ENCODE measurements at regions not wholly inside any gene's neighbourhood (a gene's known extent, or its start where the extent isn't known, plus 50 kb on each side); places are given as distances from the start of the nearest gene placed in this dataset.

DNA sequence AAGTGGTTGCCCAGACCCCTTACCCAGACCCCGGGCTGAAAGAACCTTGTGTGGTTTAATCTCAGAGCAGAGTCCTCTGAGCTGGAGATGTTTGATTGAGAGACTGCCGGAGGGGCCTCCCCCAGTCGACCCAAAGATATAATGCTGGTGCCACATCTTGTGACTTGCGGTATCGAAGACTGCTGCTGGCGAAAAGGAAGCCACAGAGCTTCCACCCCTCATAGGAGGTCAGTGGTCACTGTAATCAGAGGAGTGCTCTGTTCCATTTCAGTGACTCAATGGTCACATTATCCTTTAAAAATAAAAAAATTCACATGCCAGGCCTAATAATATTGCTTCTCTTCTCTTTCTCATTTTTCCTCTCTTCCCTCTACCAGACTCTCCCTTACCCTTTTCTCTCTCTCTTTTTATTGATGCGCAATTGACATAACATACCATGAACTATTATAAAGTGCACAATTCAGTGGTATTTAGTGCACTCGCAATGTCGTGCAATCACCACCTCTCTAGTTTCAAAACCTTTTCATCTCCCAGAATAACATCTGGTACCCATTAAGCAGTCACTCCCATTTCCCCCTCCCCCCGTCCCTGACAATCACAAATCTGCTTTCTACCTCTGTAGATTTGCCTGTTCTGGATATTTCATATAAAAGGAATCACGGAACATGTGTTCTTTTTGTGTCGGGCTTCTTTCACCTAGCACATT is 52.6 kb upstream of the LYST start:
- Histone ChIP-seq H3K36me3 (replicated peaks; ENCODE audit: low read depth, low read length) (no peaks in the 10 kb centered on the region), H3K9me3 (ENCODE audit: insufficient read depth, low read length) (no peaks in the 10 kb centered on the region), H3K4me3 (ENCODE audit: low read length) (no peak overlapping the region), H3K27me3 (ENCODE audit: low read depth, low read length) (peaks cover 58% of the 10 kb centered on the region), H3K4me1 (ENCODE audit: low read length) (peaks cover 4% of the 10 kb centered on the region; the same call in 1 of the 2 replicates), H3K79me2 (ENCODE audit: low read length) (no peaks in the 10 kb centered on the region), H3K27ac (ENCODE audit: low read length) (no peak overlapping the region), H2AFZ (ENCODE audit: low read depth, low read length) (no peak overlapping the region), H3K4me2 (ENCODE audit: low read length) (no peak overlapping the region), H4K20me1 (ENCODE audit: insufficient read depth, low read length) (no peaks in the 10 kb centered on the region), H3K9ac (ENCODE audit: low read length) (no peak overlapping the region)
- TF ChIP-seq, protein P1, sequence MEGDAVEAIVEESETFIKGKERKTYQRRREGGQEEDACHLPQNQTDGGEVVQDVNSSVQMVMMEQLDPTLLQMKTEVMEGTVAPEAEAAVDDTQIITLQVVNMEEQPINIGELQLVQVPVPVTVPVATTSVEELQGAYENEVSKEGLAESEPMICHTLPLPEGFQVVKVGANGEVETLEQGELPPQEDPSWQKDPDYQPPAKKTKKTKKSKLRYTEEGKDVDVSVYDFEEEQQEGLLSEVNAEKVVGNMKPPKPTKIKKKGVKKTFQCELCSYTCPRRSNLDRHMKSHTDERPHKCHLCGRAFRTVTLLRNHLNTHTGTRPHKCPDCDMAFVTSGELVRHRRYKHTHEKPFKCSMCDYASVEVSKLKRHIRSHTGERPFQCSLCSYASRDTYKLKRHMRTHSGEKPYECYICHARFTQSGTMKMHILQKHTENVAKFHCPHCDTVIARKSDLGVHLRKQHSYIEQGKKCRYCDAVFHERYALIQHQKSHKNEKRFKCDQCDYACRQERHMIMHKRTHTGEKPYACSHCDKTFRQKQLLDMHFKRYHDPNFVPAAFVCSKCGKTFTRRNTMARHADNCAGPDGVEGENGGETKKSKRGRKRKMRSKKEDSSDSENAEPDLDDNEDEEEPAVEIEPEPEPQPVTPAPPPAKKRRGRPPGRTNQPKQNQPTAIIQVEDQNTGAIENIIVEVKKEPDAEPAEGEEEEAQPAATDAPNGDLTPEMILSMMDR (IDR thresholded peaks at IDR 0.05; ENCODE audit: low read depth, low read length): no peak
- TF ChIP-seq EZH2phosphoT487 (IDR thresholded peaks at IDR 0.05; ENCODE audit: low read depth): no peak

DNA sequence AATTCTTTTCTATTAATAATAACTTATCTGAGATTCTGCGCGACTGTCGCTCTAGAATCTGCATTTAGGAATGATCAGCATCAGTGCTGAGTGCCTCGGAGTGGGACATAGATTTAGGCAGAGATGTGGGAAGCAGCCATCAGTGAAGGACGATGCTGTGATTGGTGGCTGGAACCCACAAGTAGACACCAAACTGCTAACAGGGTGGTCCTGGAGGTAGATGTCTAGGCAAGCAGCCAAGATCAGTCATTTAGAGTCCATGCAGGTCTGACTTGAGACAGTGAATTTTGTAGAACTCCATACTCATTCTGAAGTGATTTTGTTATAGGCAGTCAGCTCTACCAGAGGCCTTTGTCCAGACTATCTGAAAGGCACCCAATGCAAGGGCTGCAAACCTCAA is 51.8 kb upstream of the LYST start:
- Histone ChIP-seq H3K4me2 (ENCODE audit: low read length) (no peak overlapping the region), H3K4me3 (ENCODE audit: low read length) (no peak overlapping the region), H3K9ac (ENCODE audit: low read length) (no peak overlapping the region), H3K4me1 (ENCODE audit: low read length) (peaks cover 4% of the 10 kb centered on the region; the same call in 1 of the 2 replicates), H3K79me2 (ENCODE audit: low read length) (no peaks in the 10 kb centered on the region), H3K36me3 (replicated peaks; ENCODE audit: low read depth, low read length) (no peaks in the 10 kb centered on the region), H4K20me1 (ENCODE audit: insufficient read depth, low read length) (no peaks in the 10 kb centered on the region), H3K27ac (ENCODE audit: low read length) (no peak overlapping the region), H2AFZ (ENCODE audit: low read depth, low read length) (no peak overlapping the region), H3K27me3 (ENCODE audit: low read depth, low read length) (peaks cover 57% of the 10 kb centered on the region), H3K9me3 (ENCODE audit: insufficient read depth, low read length) (no peaks in the 10 kb centered on the region)
- TF ChIP-seq EZH2phosphoT487 (IDR thresholded peaks at IDR 0.05; ENCODE audit: low read depth): no peak
- TF ChIP-seq, protein P1 (IDR thresholded peaks at IDR 0.05; ENCODE audit: low read depth, low read length): no peak

DNA sequence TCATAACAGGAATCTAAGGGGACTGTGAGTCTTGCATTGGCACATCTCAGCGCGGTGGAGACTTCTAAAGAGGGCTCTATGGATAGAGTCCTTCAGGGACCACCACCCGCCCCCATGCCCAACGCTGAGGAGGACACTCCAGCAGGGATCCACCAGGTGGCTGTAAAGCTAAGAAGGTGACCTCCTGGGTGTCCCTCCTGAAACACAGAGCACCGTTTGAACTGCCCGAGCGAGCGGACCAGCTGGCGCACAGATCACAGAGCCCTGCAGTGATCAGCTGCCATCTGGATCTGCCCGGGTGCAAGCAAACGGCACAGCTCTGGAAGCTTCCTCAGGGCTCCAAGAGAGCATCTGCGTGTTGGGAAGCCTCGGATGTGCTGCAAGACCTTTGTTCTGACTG is 51.3 kb upstream of the LYST start:
- Histone ChIP-seq H3K27me3 (ENCODE audit: low read depth, low read length) (peaks cover 58% of the 10 kb centered on the region), H3K4me1 (ENCODE audit: low read length) (peaks cover 4% of the 10 kb centered on the region; the same call in 1 of the 2 replicates), H3K4me2 (ENCODE audit: low read length) (no peak overlapping the region), H3K9ac (ENCODE audit: low read length) (no peak overlapping the region), H3K9me3 (ENCODE audit: insufficient read depth, low read length) (no peaks in the 10 kb centered on the region), H3K4me3 (ENCODE audit: low read length) (no peak overlapping the region), H3K79me2 (ENCODE audit: low read length) (no peaks in the 10 kb centered on the region), H2AFZ (ENCODE audit: low read depth, low read length) (no peak overlapping the region), H4K20me1 (ENCODE audit: insufficient read depth, low read length) (no peaks in the 10 kb centered on the region), H3K27ac (ENCODE audit: low read length) (no peak overlapping the region), H3K36me3 (replicated peaks; ENCODE audit: low read depth, low read length) (no peaks in the 10 kb centered on the region)
- TF ChIP-seq, protein P1 (IDR thresholded peaks at IDR 0.05; ENCODE audit: low read depth, low read length): no peak
- TF ChIP-seq EZH2phosphoT487 (IDR thresholded peaks at IDR 0.05; ENCODE audit: low read depth): no peak

DNA sequence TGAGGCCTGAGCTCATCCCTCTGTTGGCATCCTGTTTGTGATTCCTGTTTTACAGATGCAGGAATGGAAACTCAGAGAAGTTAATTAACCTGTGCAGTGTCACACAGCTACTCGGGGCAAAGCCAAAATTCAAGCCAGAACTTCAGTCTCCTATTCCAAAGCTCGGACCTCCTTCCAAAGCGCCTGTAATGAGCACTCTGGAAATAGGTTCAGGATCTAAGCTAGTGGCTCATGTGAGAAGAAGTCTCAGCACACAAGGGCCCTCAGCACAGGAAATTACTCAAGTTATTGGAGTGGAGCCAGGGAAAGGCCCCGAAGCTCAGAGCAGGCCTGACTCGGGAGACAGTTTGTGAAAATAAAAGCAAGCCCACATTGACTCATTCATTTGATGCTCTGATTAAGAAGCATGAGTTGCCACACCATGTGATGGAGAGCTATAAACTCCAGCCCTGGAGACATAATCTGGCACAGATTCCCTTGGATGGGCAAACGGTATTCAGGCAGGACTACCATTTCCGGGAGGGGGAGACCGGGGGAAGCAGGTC is 50.6 kb upstream of the LYST start:
- H3K36me3 ChIP-seq (replicated peaks; ENCODE audit: low read depth, low read length): no peaks in the 10 kb centered on the region
- no peak overlapping the region for H3K4me3 ChIP-seq (ENCODE audit: low read length)
- TF ChIP-seq, protein P1 (IDR thresholded peaks at IDR 0.05; ENCODE audit: low read depth, low read length): no peak
- no peak for TF ChIP-seq EZH2phosphoT487 (IDR thresholded peaks at IDR 0.05; ENCODE audit: low read depth)
- H3K27me3 ChIP-seq (ENCODE audit: low read depth, low read length): peaks cover 54% of the 10 kb centered on the region
- H2AFZ ChIP-seq (ENCODE audit: low read depth, low read length): no peak overlapping the region
- H3K27ac ChIP-seq (ENCODE audit: low read length): no peak overlapping the region
- no peak overlapping the region for H3K9ac ChIP-seq (ENCODE audit: low read length)
- no peaks in the 10 kb centered on the region for H3K9me3 ChIP-seq (ENCODE audit: insufficient read depth, low read length)
- no peak overlapping the region for H3K4me2 ChIP-seq (ENCODE audit: low read length)
- H3K79me2 ChIP-seq (ENCODE audit: low read length): no peaks in the 10 kb centered on the region
- H4K20me1 ChIP-seq (ENCODE audit: insufficient read depth, low read length): no peaks in the 10 kb centered on the region
- H3K4me1 ChIP-seq (ENCODE audit: low read length): peaks cover 4% of the 10 kb centered on the region; the same call in 1 of the 2 replicates
